Activated CD4-positive, alpha-beta T cell treated with anti-CD3 and anti-CD28 coated beads, Interleukin-2, amount 10 ng/mL, durations not matched to agents 24 days and 14 days (primary cell): ENCODE measurements at regions not wholly inside any gene's neighbourhood (a gene's known extent, or its start where the extent isn't known, plus 50 kb on each side); places are given as distances from the start of the nearest gene placed in this dataset.

Source experiments
- DNase-seq: peaks from one replicate; pipeline ENCODE4 v3.0.0; 2022
- H3K27ac Mint-ChIP-seq: one replicate; pipeline ENCODE4 v1.8.0; 2022; ENCODE audit warnings: mild to moderate bottlenecking, mixed read lengths
- H3K27me3 Mint-ChIP-seq: one replicate; pipeline ENCODE4 v1.8.0; 2022; ENCODE audit warnings: mixed read lengths
- H3K36me3 Mint-ChIP-seq: one replicate; pipeline ENCODE4 v1.8.0; 2022; ENCODE audit warnings: low read depth, mild to moderate bottlenecking, mixed read lengths
- H3K4me1 Mint-ChIP-seq: one replicate; pipeline ENCODE4 v1.8.0; 2021; ENCODE audit warnings: mixed read lengths
- H3K4me3 Mint-ChIP-seq: one replicate; pipeline ENCODE4 v1.8.0; 2022; ENCODE audit warnings: mild to moderate bottlenecking, moderate library complexity, mixed read lengths
- H3K9me3 Mint-ChIP-seq: one replicate; pipeline ENCODE4 v1.8.0; 2021; ENCODE audit warnings: mixed read lengths
- intact Hi-C: fragments of 100-400 bp; cut with micrococcal nuclease; formaldehyde crosslinking; loops from one replicate; pipeline ENCODE4 v1.15.1; 2023

DNA sequence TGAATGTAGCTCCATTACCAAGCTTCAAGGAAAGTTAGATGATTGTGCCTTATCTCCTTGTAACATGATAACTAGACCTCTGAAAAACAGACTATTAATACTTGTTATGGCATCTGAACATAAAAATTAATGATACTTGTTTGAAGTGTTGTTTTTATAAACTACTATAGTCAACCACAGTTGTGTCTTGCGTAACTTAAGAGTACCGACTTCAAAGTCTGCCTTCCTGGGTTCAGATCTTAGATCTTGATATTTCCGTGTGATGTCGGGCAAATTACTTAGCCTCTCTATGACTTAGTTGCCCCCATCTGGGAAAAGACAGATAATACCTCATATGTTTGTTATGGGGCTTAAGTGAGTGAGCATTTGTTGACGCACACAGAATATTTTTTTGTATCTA is 906.5 kb downstream of the JRKL start:
- no peak overlapping the region for H3K27ac Mint-ChIP-seq

GRCh38 chr11:97309291-97309690 is 919.5 kb downstream of the JRKL start:
- Mint-ChIP-seq H3K27me3 (no peaks in the 10 kb centered on the region), H3K27ac (no peak overlapping the region), H3K4me1 (no peaks in the 10 kb centered on the region), H3K36me3 (no peaks in the 10 kb centered on the region), H3K9me3 (no peaks in the 10 kb centered on the region), H3K4me3 (no peak overlapping the region)
- intact Hi-C loops, result no loop called here
- DNase-seq, result no peak

More for the DNA sequence above, 906.5 kb downstream of the JRKL start:
- H3K27me3 Mint-ChIP-seq, result no peaks in the 10 kb centered on the region
- no peaks in the 10 kb centered on the region for H3K4me1 Mint-ChIP-seq
- no peak overlapping the region for H3K4me3 Mint-ChIP-seq
- peaks cover 2% of the 10 kb centered on the region for H3K9me3 Mint-ChIP-seq
- intact Hi-C loops, result no loop called here
- no peak for DNase-seq
- no peaks in the 10 kb centered on the region for H3K36me3 Mint-ChIP-seq

DNA sequence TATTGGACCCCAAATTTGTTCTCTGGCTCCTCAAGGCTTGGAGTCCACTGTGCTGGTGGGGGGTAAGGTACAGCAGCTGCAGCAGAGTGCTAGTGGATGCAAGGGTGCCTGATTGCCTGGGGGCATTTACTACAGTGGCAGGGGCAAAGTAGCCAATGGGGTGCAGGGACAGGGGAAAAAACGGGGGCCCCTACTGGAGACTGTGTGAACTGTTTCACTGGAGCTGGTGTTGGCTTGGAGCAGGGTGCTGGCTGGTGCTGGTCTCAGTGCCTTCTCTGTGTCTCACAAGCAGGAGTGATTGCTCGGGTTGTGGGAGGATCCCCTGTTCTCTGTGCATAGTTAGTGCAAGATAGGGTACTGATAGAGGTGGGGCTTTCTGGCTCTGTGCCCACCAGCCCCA is 935.9 kb downstream of the JRKL start:
- Mint-ChIP-seq H3K36me3 (no peaks in the 10 kb centered on the region), H3K9me3 (peaks cover 4% of the 10 kb centered on the region)
- intact Hi-C loops, result no loop called here

GRCh38 chr11:97332271-97332670 is 942.5 kb downstream of the JRKL start:
- Mint-ChIP-seq H3K4me3 (no peak overlapping the region), H3K27me3 (no peaks in the 10 kb centered on the region), H3K4me1 (no peaks in the 10 kb centered on the region), H3K36me3 (no peaks in the 10 kb centered on the region), H3K27ac (no peak overlapping the region), H3K9me3 (no peaks in the 10 kb centered on the region)
- intact Hi-C loops, result no loop called here
- no peak for DNase-seq

More for the DNA sequence above, 935.9 kb downstream of the JRKL start:
- Mint-ChIP-seq H3K27me3 (no peaks in the 10 kb centered on the region), H3K4me3 (no peak overlapping the region), H3K4me1 (no peaks in the 10 kb centered on the region), H3K27ac (no peak overlapping the region)
- DNase-seq, result no peak

DNA sequence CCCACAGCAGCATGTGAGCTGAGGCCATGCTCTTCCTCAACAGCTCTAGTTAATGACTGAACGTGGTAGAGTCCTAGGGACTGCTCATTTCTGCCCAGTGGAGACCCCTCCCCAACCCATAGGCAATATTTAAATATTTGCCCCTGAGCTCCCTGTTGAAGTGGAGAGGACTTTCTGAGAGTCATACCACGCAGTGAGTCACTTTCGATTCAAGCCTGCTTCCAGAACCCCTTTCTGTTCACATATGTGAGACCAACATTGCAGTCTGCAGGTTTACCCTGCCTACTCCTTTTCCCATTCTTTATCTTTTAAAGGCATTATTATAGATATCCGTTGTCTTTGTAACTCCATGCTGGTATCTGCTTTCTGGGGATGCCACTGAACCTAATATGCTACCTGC is 946.3 kb downstream of the JRKL start:
- H3K36me3 Mint-ChIP-seq, result no peaks in the 10 kb centered on the region
- H3K27me3 Mint-ChIP-seq, result no peaks in the 10 kb centered on the region
- no peak overlapping the region for H3K27ac Mint-ChIP-seq
- intact Hi-C loops, result no loop called here
- no peaks in the 10 kb centered on the region for H3K9me3 Mint-ChIP-seq
- no peaks in the 10 kb centered on the region for H3K4me1 Mint-ChIP-seq
- DNase-seq, result no peak
- no peak overlapping the region for H3K4me3 Mint-ChIP-seq

DNA sequence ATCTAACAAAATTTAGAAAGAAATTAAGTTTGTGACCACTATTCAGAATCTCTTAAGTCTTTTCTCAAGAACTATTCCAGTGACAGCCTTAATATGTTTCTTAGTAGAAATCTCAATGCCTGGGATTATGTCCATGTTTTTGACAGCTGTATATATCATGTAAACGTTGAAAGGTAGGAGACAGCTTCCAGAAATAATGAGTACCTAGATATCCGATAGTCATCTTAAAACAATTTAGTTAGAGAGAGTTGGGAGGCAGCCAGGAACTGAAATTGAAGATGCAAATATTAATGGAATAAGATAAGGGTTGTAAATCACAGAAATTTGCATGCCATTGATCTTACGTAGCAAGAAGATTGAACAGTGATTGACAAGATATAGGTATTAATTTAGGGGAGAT is 955.2 kb downstream of the JRKL start:
- DNase-seq, result no peak
- H3K36me3 Mint-ChIP-seq, result no peaks in the 10 kb centered on the region
- no peaks in the 10 kb centered on the region for H3K27me3 Mint-ChIP-seq
- no peaks in the 10 kb centered on the region for H3K4me1 Mint-ChIP-seq
- no peak overlapping the region for H3K27ac Mint-ChIP-seq
- intact Hi-C loops, result no loop called here
- no peaks in the 10 kb centered on the region for H3K9me3 Mint-ChIP-seq
- H3K4me3 Mint-ChIP-seq, result no peak overlapping the region

GRCh38 chr11:97349201-97349600 is 959.4 kb downstream of the JRKL start:
- Mint-ChIP-seq H3K27me3 (no peaks in the 10 kb centered on the region), H3K36me3 (no peaks in the 10 kb centered on the region), H3K4me1 (no peaks in the 10 kb centered on the region), H3K27ac (no peak overlapping the region), H3K9me3 (peaks cover 5% of the 10 kb centered on the region), H3K4me3 (no peak overlapping the region)
- DNase-seq, result no peak
- intact Hi-C loops, result no loop called here

DNA sequence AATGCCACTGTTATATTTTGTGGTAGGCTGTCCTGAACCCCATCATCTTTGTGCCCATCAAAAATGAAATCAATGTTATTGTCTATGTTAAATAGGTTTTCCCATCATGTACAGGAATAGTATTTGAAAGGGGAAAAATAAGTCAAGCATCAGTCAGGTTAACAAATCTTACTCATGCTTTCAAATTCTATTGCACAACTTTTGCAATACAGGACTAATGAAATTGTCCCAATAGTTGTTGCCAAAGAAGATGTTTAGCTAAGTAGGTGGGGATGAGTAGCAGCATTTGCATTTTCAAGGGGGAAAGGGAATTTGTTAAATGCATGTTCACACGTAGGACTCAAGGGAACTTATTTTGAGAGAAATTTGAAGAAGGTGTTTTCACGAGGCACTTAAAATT is 962.1 kb downstream of the JRKL start:
- H3K9me3 Mint-ChIP-seq, result peaks cover 5% of the 10 kb centered on the region
- H3K27me3 Mint-ChIP-seq, result no peaks in the 10 kb centered on the region
- H3K36me3 Mint-ChIP-seq, result no peaks in the 10 kb centered on the region
- intact Hi-C loops, result no loop called here
- H3K4me1 Mint-ChIP-seq, result no peaks in the 10 kb centered on the region
- no peak overlapping the region for H3K4me3 Mint-ChIP-seq
- no peak for DNase-seq
- no peak overlapping the region for H3K27ac Mint-ChIP-seq

- H3K27me3 Mint-ChIP-seq, result no peaks in the 10 kb centered on the region
- intact Hi-C loops, result no loop called here
- H3K9me3 Mint-ChIP-seq, result peaks cover 5% of the 10 kb centered on the region
- no peak for DNase-seq
- H3K36me3 Mint-ChIP-seq, result no peaks in the 10 kb centered on the region
- H3K4me1 Mint-ChIP-seq, result no peaks in the 10 kb centered on the region
- H3K4me3 Mint-ChIP-seq, result no peak overlapping the region
- no peak overlapping the region for H3K27ac Mint-ChIP-seq
Measured at GRCh38 chr11:97354026-97354425, 964.2 kb downstream of the JRKL start.

DNA sequence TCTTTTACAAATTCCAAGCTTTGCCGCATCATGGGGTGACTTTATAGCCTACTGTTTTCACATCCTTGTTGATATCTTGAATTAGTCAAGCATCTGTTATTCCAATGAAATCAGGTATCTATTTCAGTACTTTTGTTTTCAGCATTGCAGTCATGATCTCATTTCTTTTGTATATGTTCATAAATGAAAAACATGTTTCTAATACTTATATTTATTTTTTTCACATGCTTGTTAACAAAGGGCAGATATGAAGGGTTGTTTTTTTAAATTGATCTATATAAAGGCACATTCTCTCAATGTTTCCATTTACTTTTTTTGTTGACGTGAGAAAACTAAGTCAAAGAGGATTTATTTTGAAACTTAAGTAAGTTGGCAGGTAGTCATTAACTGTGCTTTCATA is 964.8 kb downstream of the JRKL start:
- no peaks in the 10 kb centered on the region for H3K4me1 Mint-ChIP-seq
- no peak overlapping the region for H3K4me3 Mint-ChIP-seq
- H3K27ac Mint-ChIP-seq, result no peak overlapping the region
- DNase-seq, result no peak
- intact Hi-C loops, result no loop called here
- peaks cover 5% of the 10 kb centered on the region for H3K9me3 Mint-ChIP-seq
- no peaks in the 10 kb centered on the region for H3K36me3 Mint-ChIP-seq
- H3K27me3 Mint-ChIP-seq, result no peaks in the 10 kb centered on the region

DNA sequence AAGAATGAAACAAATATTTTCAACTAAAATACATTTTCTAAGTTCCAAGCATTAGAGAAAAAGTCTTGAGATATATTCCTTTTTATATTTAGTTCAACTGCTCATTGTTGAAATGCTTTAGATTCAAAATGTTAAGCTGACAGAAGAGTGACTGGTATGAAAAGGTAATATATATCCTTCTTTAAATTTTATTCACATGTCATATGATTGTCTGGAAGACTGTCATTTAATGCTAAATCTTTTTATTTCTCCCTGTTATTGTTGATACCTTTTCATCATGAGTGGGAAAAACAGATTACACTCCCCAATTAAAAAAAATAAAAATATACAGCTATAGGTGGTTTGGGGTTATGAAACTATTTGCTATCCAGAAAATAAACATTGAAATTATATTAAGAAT is 965.4 kb downstream of the JRKL start:
- Mint-ChIP-seq H3K4me3 (no peak overlapping the region), H3K36me3 (no peaks in the 10 kb centered on the region), H3K27me3 (no peaks in the 10 kb centered on the region), H3K4me1 (no peaks in the 10 kb centered on the region), H3K9me3 (peaks cover 5% of the 10 kb centered on the region), H3K27ac (no peak overlapping the region)
- intact Hi-C loops, result no loop called here
- DNase-seq, result no peak

- Mint-ChIP-seq H3K9me3 (peaks cover 5% of the 10 kb centered on the region), H3K4me1 (no peaks in the 10 kb centered on the region), H3K36me3 (no peaks in the 10 kb centered on the region), H3K4me3 (no peak overlapping the region), H3K27me3 (no peaks in the 10 kb centered on the region), H3K27ac (no peak overlapping the region)
- DNase-seq, result no peak
- intact Hi-C loops, result no loop called here
Measured at GRCh38 chr11:97356144-97356543, 966.3 kb downstream of the JRKL start.

DNA sequence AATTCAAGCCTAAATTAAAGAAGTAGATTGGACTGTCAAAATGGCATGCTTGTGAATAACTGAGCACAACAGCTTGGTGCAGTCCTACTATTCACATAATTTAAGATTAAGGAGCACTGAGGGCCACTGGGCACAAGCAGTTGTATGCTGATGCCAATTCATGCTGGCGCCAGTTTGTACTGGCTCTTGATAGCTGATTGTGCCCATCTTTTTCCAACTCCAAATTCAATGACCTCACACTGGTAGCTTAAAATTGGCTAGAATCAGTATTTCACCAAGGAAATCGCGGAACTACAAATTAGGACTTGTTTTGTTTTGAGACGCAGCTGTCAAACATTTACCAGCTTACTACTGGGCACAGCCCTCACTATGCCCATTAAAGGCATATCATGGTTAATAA is 969.2 kb downstream of the JRKL start:
- intact Hi-C loops, result no loop called here
- H3K36me3 Mint-ChIP-seq, result no peaks in the 10 kb centered on the region
- no peak for DNase-seq
- H3K4me3 Mint-ChIP-seq, result no peak overlapping the region
- no peaks in the 10 kb centered on the region for H3K4me1 Mint-ChIP-seq
- H3K27ac Mint-ChIP-seq, result no peak overlapping the region
- H3K27me3 Mint-ChIP-seq, result no peaks in the 10 kb centered on the region
- no peaks in the 10 kb centered on the region for H3K9me3 Mint-ChIP-seq

GRCh38 chr11:97361812-97362378 is 972.1 kb downstream of the JRKL start:
- no peaks in the 10 kb centered on the region for H3K9me3 Mint-ChIP-seq
- H3K4me3 Mint-ChIP-seq, result no peak overlapping the region
- H3K27ac Mint-ChIP-seq, result no peak overlapping the region
- intact Hi-C loops, result no loop called here
- no peak for DNase-seq
- H3K36me3 Mint-ChIP-seq, result no peaks in the 10 kb centered on the region
- H3K27me3 Mint-ChIP-seq, result no peaks in the 10 kb centered on the region
- no peaks in the 10 kb centered on the region for H3K4me1 Mint-ChIP-seq

DNA sequence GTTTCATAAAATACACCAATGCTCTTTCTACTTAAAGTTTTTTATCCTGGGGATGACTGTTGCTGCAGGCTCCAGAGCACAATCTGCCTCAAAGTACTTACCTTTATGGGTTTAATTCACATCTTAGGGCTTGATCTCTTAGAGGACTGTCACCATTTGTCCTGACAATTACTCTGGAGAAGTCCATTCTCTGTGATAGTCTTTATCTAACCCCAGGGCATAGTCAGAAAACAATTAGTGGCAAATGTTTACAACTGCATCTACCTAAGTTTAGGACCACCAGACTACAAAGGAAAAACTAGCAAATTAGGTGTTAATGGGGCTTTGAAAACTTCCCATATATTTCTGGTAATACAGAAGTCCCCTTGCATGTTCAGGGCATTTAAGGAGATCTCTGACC is 973.5 kb downstream of the JRKL start:
- intact Hi-C loops, result no loop called here
- H3K27me3 Mint-ChIP-seq, result no peaks in the 10 kb centered on the region
- H3K27ac Mint-ChIP-seq, result no peak overlapping the region
- DNase-seq, result no peak
- H3K9me3 Mint-ChIP-seq, result no peaks in the 10 kb centered on the region
- no peak overlapping the region for H3K4me3 Mint-ChIP-seq
- H3K36me3 Mint-ChIP-seq, result no peaks in the 10 kb centered on the region
- no peaks in the 10 kb centered on the region for H3K4me1 Mint-ChIP-seq
